ENCODE measurements at regions not wholly inside any gene's neighbourhood (a gene's known extent, or its start where the extent isn't known, plus 50 kb on each side); places are given as distances from the start of the nearest gene placed in this dataset.

- DNase-seq (ENCODE audit: low spot score in 2 of 2), result no peak
- Histone ChIP-seq H3K4me3 (no peak overlapping the region), H3K27ac (no peak overlapping the region), H3K36me3 (no peaks in the 10 kb centered on the region), H3K9me3 (no peaks in the 10 kb centered on the region), H3K27me3 (no peaks in the 10 kb centered on the region), H3K4me1 (no peaks in the 10 kb centered on the region)
- TF ChIP-seq CTCF (IDR thresholded peaks at IDR 0.05) (no peak), POLR2AphosphoS5 (IDR thresholded peaks at IDR 0.05) (no peak), POLR2A (IDR thresholded peaks at IDR 0.05) (no peak), EP300 (IDR thresholded peaks at IDR 0.05) (no peak)
- WGBS, result 86% methylated on average over 7 of the region's 8 CpGs
Observed at GRCh38 chr6:43915986-43916923, 146.2 kb downstream of the VEGFA start.

GRCh38 chr6:43915208-43915869 lies 145.3 kb downstream of the VEGFA start:
- Histone ChIP-seq H3K27ac (no peak overlapping the region), H3K36me3 (no peaks in the 10 kb centered on the region), H3K9me3 (no peaks in the 10 kb centered on the region), H3K27me3 (no peaks in the 10 kb centered on the region), H3K4me3 (no peak overlapping the region), H3K4me1 (peaks cover 3% of the 10 kb centered on the region)
- TF ChIP-seq POLR2AphosphoS5 (IDR thresholded peaks at IDR 0.05), result no peak
- TF ChIP-seq EP300 (IDR thresholded peaks at IDR 0.05), result no peak
- TF ChIP-seq CTCF (IDR thresholded peaks at IDR 0.05), result no peak
- no peak for TF ChIP-seq POLR2A (IDR thresholded peaks at IDR 0.05)
- 97% methylated on average over 7 of the region's 7 CpGs for WGBS
- DNase-seq (ENCODE audit: low spot score in 2 of 2), result no peak

DNA sequence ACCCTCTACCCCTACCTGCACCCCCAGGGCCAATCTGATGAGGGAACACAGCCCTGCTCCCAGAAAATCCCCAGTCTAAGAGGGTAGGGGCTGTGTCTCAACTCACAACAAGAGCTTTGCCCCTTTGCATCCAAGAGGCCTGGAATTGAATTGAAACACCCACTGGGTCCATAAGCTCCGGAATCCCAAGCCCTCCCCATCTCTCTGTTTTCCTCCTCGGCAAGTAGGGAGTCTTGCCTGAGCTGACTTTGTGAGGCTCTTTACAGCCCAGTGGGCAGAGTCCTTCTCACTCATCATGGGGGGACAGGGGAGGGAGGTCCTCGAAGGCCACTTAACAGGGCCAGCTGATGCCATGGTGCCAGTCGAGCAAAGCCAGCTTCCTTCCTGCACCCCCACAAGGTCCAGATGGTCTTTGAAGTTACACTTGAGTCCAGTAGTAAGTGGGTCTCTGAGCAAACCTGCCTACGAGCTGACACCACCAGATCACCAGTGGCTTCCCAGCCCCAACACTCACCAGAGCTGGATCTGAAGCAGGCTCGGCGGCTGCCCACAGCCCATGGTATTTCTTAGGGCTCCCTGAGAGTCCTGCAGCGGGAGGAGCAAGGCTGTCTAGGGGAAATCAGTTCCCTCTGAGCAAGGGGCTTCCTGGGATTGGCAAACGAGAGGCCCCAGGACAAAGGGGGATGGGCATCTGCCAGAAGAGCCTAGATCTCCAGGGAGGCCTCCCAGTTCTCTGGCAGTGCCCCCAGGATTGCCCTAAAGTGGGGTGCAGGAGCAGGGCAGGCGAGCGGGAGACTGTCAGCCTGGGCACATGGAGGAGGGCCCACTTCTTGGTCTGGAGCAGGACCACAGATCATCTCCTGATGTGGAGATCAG lies 144.5 kb downstream of the VEGFA start:
- Histone ChIP-seq H3K27ac (no peak overlapping the region), H3K4me3 (no peak overlapping the region), H3K4me1 (peaks cover 3% of the 10 kb centered on the region), H3K27me3 (no peaks in the 10 kb centered on the region), H3K36me3 (no peaks in the 10 kb centered on the region), H3K9me3 (no peaks in the 10 kb centered on the region)
- 85% methylated on average over 7 of the region's 11 CpGs for WGBS
- TF ChIP-seq POLR2AphosphoS5 (IDR thresholded peaks at IDR 0.05) (no peak), CTCF (IDR thresholded peaks at IDR 0.05) (no peak), POLR2A (IDR thresholded peaks at IDR 0.05) (no peak), EP300 (IDR thresholded peaks at IDR 0.05) (no peak)
- DNase-seq (ENCODE audit: low spot score in 2 of 2), result no peak

DNA sequence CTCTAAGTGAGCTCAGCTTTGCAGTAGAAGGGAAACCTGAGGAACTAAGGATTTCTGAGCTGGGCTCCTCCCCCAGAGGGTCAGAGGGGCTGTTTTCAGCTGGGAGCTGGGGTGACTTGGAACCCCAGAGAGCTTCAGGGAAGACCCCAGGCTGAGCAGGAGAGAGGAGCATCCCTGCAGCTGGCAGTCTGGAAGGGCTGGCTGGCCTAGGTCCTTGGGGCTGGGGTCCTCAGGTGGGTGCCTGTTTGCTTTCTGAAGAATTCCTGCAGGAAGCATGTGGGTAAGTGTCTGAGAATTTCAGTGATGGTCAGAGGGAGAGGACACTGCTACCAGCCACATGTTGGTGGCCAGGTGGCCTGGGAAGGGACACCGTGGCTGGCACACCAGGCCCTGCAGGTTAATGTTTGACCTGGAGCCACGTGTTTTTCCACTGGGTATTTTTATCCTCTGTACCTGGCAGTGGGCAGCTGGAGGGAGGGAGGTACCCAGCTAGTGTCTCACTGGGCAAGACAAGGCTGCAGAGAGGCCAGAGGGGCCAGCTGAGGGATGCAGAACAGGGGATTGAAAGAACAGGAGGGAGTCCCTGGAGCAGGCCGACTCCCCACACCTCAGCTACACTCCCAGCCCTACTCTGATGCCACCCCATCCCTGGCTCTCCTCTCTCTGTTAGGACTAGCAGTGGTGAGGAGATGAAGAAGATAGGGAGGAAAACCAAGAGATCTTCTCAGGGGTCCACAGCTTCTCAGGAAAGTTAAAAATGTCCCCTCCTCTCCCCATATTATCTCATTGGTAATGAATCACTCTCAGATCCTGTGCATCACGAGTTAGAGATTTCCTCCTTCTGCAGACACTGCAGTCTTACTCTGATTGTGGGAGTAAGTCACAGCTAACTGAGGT lies 143.6 kb downstream of the VEGFA start:
- DNase-seq (ENCODE audit: low spot score in 2 of 2), result no peak
- Histone ChIP-seq H3K4me1 (peaks cover 3% of the 10 kb centered on the region), H3K36me3 (no peaks in the 10 kb centered on the region), H3K27me3 (no peaks in the 10 kb centered on the region), H3K4me3 (no peak overlapping the region), H3K9me3 (no peaks in the 10 kb centered on the region), H3K27ac (no peak overlapping the region)
- no peak for TF ChIP-seq EP300 (IDR thresholded peaks at IDR 0.05)
- TF ChIP-seq POLR2A (IDR thresholded peaks at IDR 0.05), result no peak
- 84% methylated on average over 4 of the region's 4 CpGs for WGBS
